Mesendoderm (in vitro differentiated cells): ENCODE measurements at regions not wholly inside any gene's neighbourhood (a gene's known extent, or its start where the extent isn't known, plus 50 kb on each side); places are given as distances from the start of the nearest gene placed in this dataset.

Experiments used
- DNase-seq: peaks from one replicate; pipeline ENCODE4 v3.0.0; 2013
- H2AK5ac ChIP-seq: 2 replicates; pipeline ENCODE4 v1.6.1; 2013; ENCODE audit warnings: low read length, inconsistent platforms
- H2BK120ac ChIP-seq: 2 replicates; pipeline ENCODE4 v1.6.1; 2013; ENCODE audit warnings: low read depth, mild to moderate bottlenecking, low read length, moderate library complexity, mixed read lengths
- H2BK15ac ChIP-seq: replicated peaks from 2 replicates; pipeline ENCODE4 v1.6.1; 2013; ENCODE audit warnings: low read depth, mild to moderate bottlenecking, moderate library complexity
- H2BK5ac ChIP-seq: 2 replicates; pipeline ENCODE4 v1.6.1; 2013; ENCODE audit warnings: low read length, inconsistent platforms
- H3K18ac ChIP-seq: 2 replicates; pipeline ENCODE4 v1.6.1; 2013; ENCODE audit warnings: mild to moderate bottlenecking, low read length, mixed read lengths
- H3K23ac ChIP-seq: one replicate; pipeline ENCODE4 v1.6.1; 2013; ENCODE audit warnings: low read length
- H3K27ac ChIP-seq: 2 replicates; pipeline ENCODE4 v1.5.1; 2013; ENCODE audit warnings: low read depth, mild to moderate bottlenecking, inconsistent platforms, low read length, moderate library complexity
- H3K27me3 ChIP-seq: 2 replicates; pipeline ENCODE4 v1.6.1; 2013; ENCODE audit warnings: low read length, control low read depth, mild to moderate bottlenecking, inconsistent platforms; ENCODE audit not compliant: insufficient read depth, poor library complexity
- H3K36me3 ChIP-seq: 2 replicates; pipeline ENCODE4 v1.6.1; 2013; ENCODE audit warnings: low read length, inconsistent platforms; ENCODE audit not compliant: control insufficient read depth, insufficient read depth
- H3K4ac ChIP-seq: one replicate; pipeline ENCODE4 v1.6.1; 2013; ENCODE audit warnings: low read depth, mild to moderate bottlenecking, low read length, moderate library complexity
- H3K4me1 ChIP-seq: 2 replicates; pipeline ENCODE4 v1.6.1; 2013; ENCODE audit warnings: low read depth, low read length, inconsistent platforms; ENCODE audit not compliant: control insufficient read depth
- H3K4me2 ChIP-seq: 2 replicates; pipeline ENCODE4 v1.6.1; 2013; ENCODE audit warnings: low read length
- H3K4me3 ChIP-seq: 2 replicates; pipeline ENCODE4 v1.5.1; 2013; ENCODE audit warnings: mild to moderate bottlenecking, low read length
- H3K56ac ChIP-seq: one replicate; pipeline ENCODE4 v1.6.1; 2013; ENCODE audit warnings: low read length
- H3K79me1 ChIP-seq: 2 replicates; pipeline ENCODE4 v1.6.1; 2013; ENCODE audit warnings: low read length, inconsistent platforms
- H3K79me2 ChIP-seq: 2 replicates; pipeline ENCODE4 v1.6.1; 2013; ENCODE audit warnings: mild to moderate bottlenecking, low read length; ENCODE audit not compliant: control insufficient read depth, insufficient read depth
- H3K9ac ChIP-seq: 2 replicates; pipeline ENCODE4 v1.6.1; 2013; ENCODE audit warnings: low read length, inconsistent platforms
- H4K5ac ChIP-seq: one replicate; pipeline ENCODE4 v1.6.1; 2013; ENCODE audit warnings: low read length
- H4K8ac ChIP-seq: one replicate; pipeline ENCODE4 v1.6.1; 2013; ENCODE audit warnings: low read depth, mild to moderate bottlenecking, control low read depth, low read length, moderate library complexity
- WGBS: extraction: QIAGEN DNeasy Blood & Tissue Kit; methylation state at CpG from one replicate; pipeline ENCODE4 v1.1.7; 2013; ENCODE audit warnings: low lambda C conversion rate, missing lambda C conversion rate; ENCODE audit not compliant: insufficient coverage; ENCODE audit errors: extremely low coverage; 5-methylcytosine and 5-hydroxymethylcytosine counted together

DNA sequence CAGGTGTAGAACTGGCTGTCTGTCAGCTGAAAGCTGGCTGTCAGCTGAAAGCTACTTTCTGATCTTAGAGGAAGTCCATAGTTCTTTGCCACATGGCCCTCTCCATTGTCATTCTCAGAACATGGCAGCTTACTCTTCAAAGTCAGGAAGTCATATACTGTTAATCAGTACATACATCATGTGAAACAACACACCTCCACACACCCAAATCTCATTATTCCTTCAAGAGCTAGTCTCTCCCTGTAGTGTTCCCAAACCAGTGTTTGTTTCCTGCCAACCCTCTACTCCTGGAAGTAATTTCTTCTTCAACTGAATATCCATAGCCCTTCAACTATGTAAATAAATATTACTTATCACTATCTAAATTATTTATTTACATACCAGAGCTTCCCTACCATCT, 58.9 kb downstream of the OR5AK2 start:
- H3K4me1 ChIP-seq = no peaks in the 10 kb centered on the region
- no peak overlapping the region for H3K27ac ChIP-seq
- no peak overlapping the region for H2BK15ac ChIP-seq
- H3K9ac ChIP-seq = no peak overlapping the region
- no peak overlapping the region for H3K4me2 ChIP-seq
- H4K8ac ChIP-seq = no peak overlapping the region
- no peak overlapping the region for H3K18ac ChIP-seq
- DNase-seq = no peak
- no peak overlapping the region for H3K56ac ChIP-seq
- no peak overlapping the region for H2BK5ac ChIP-seq
- no peaks in the 10 kb centered on the region for H3K27me3 ChIP-seq
- H3K4ac ChIP-seq = no peak overlapping the region
- no peak overlapping the region for H3K4me3 ChIP-seq
- no peaks in the 10 kb centered on the region for H3K79me2 ChIP-seq
- no peak overlapping the region for H3K23ac ChIP-seq
- no peak overlapping the region for H4K5ac ChIP-seq
- H2BK120ac ChIP-seq = no peak overlapping the region
- H3K79me1 ChIP-seq = no peaks in the 10 kb centered on the region
- H2AK5ac ChIP-seq = no peak overlapping the region
- no peaks in the 10 kb centered on the region for H3K36me3 ChIP-seq

- H2BK15ac ChIP-seq = no peak overlapping the region
- no peak overlapping the region for H2BK5ac ChIP-seq
- no peaks in the 10 kb centered on the region for H3K27me3 ChIP-seq
- no peaks in the 10 kb centered on the region for H3K79me1 ChIP-seq
- no CpG with 5 or more reads among the region's 4 CpGs for WGBS
- no peak overlapping the region for H3K27ac ChIP-seq
- DNase-seq = peak; percentile 14
- H3K4me3 ChIP-seq = no peak overlapping the region
- H4K8ac ChIP-seq = no peak overlapping the region
- no peak overlapping the region for H3K56ac ChIP-seq
- no peaks in the 10 kb centered on the region for H3K79me2 ChIP-seq
- H2AK5ac ChIP-seq = no peak overlapping the region
- no peak overlapping the region for H3K4me2 ChIP-seq
- H3K4me1 ChIP-seq = no peaks in the 10 kb centered on the region
- no peak overlapping the region for H3K23ac ChIP-seq
- no peak overlapping the region for H3K4ac ChIP-seq
- H3K9ac ChIP-seq = no peak overlapping the region
- H2BK120ac ChIP-seq = no peak overlapping the region
- no peak overlapping the region for H4K5ac ChIP-seq
- H3K36me3 ChIP-seq = no peaks in the 10 kb centered on the region
- H3K18ac ChIP-seq = no peak overlapping the region
Observed at GRCh38 chr11:57049749-57050148, 61.0 kb downstream of the OR5AK2 start.

DNA sequence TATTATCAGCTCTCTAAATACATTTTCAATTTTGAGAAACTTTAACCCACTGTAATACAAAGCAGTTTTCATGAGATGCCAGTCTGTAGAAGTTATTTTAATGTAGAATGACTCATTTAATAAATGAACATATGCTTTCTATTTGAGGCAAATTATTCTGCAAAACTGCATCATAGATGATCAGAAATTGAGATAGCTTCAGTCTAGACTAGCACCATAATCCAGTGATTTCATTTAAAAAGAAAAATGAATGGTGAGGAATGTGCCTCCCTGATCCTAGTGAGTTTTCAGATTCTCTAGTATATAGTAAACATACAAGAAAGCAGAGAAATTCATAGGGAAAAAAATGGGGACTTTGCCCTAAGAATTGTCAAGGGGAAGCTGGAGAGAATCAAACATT, 66.1 kb downstream of the OR5AK2 start:
- Histone ChIP-seq H2BK5ac (no peak overlapping the region), H2BK15ac (no peak overlapping the region), H3K18ac (no peak overlapping the region), H3K9ac (no peak overlapping the region), H4K8ac (no peak overlapping the region), H3K27ac (no peak overlapping the region), H3K36me3 (no peaks in the 10 kb centered on the region), H2AK5ac (no peak overlapping the region), H3K79me2 (no peaks in the 10 kb centered on the region), H3K4me1 (no peaks in the 10 kb centered on the region), H3K23ac (no peak overlapping the region), H2BK120ac (no peak overlapping the region), H3K4me3 (no peak overlapping the region), H3K56ac (no peak overlapping the region), H3K4ac (no peak overlapping the region), H3K79me1 (no peaks in the 10 kb centered on the region), H3K4me2 (no peak overlapping the region), H3K27me3 (no peaks in the 10 kb centered on the region), H4K5ac (no peak overlapping the region)
- no peak for DNase-seq

- Histone ChIP-seq H4K8ac (no peak overlapping the region), H3K4ac (no peak overlapping the region), H4K5ac (no peak overlapping the region), H3K36me3 (no peaks in the 10 kb centered on the region), H3K9ac (no peak overlapping the region), H3K79me2 (no peaks in the 10 kb centered on the region), H3K4me2 (no peak overlapping the region), H3K56ac (no peak overlapping the region), H3K18ac (no peak overlapping the region), H3K4me3 (no peak overlapping the region), H3K4me1 (no peaks in the 10 kb centered on the region), H2BK120ac (no peak overlapping the region), H3K27me3 (no peaks in the 10 kb centered on the region), H3K27ac (no peak overlapping the region), H2BK15ac (no peak overlapping the region), H2AK5ac (no peak overlapping the region), H3K79me1 (no peaks in the 10 kb centered on the region), H3K23ac (no peak overlapping the region), H2BK5ac (no peak overlapping the region)
- no CpG with 5 or more reads among the region's 2 CpGs for WGBS
- no peak for DNase-seq
Observed at GRCh38 chr11:57055744-57056143, 67.0 kb downstream of the OR5AK2 start.

DNA sequence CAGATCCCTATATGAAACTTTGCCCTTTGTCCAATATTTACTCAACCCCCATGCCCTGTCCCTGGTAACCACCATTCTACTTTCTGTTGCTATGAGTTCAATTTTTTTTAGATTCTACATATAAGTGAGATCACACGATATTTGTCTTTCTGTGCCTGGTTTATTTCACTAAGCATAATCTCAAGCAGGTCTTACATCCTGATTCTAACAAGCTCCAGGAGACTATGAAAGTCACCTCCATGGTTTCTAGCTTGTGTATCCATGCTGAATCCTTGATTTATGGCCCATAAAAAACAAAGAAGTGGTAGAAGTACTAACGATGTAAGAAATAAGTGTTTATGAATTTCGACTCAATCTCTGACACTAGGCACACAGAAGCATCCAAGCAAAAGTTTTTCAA, 68.0 kb downstream of the OR5AK2 start:
- Histone ChIP-seq H4K8ac (no peak overlapping the region), H3K56ac (no peak overlapping the region), H3K27ac (no peak overlapping the region), H3K4me2 (no peak overlapping the region), H3K27me3 (no peaks in the 10 kb centered on the region), H2BK5ac (no peak overlapping the region), H3K36me3 (no peaks in the 10 kb centered on the region), H3K79me1 (no peaks in the 10 kb centered on the region), H3K79me2 (no peaks in the 10 kb centered on the region), H3K18ac (no peak overlapping the region), H3K23ac (no peak overlapping the region), H3K4me1 (no peaks in the 10 kb centered on the region), H2BK15ac (no peak overlapping the region), H3K4ac (no peak overlapping the region), H2AK5ac (no peak overlapping the region), H3K4me3 (no peak overlapping the region), H3K9ac (no peak overlapping the region), H4K5ac (no peak overlapping the region), H2BK120ac (no peak overlapping the region)
- WGBS = no CpG with 5 or more reads among the region's 3 CpGs
- no peak for DNase-seq

DNA sequence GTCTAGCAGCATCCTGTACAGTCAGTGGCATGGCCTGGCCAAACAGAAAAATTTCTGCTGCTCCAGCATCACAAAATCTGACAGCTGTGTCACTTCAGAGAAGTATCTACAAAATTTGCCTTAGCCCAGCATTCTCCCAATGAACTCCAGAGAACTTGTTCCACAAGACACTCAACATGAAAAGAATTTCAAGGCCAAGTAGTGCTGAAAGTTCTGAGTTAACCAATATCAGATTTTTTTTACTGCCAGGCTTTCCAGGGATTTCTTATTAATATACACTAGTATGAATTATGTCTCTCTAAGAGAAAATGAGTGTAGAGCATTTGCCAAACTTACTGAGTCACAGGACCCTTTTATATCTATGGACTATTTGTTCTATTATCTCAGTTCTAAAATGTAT, 68.8 kb downstream of the OR5AK2 start:
- no peak overlapping the region for H4K8ac ChIP-seq
- H3K56ac ChIP-seq = no peak overlapping the region
- no peak overlapping the region for H3K4me2 ChIP-seq
- H2AK5ac ChIP-seq = no peak overlapping the region
- DNase-seq = no peak
- no peak overlapping the region for H4K5ac ChIP-seq
- no peak overlapping the region for H3K18ac ChIP-seq
- no peaks in the 10 kb centered on the region for H3K27me3 ChIP-seq
- H3K27ac ChIP-seq = no peak overlapping the region
- no peaks in the 10 kb centered on the region for H3K36me3 ChIP-seq
- H3K79me1 ChIP-seq = no peaks in the 10 kb centered on the region
- H3K9ac ChIP-seq = no peak overlapping the region
- H3K4me1 ChIP-seq = no peaks in the 10 kb centered on the region
- no peak overlapping the region for H2BK15ac ChIP-seq
- no peak overlapping the region for H2BK5ac ChIP-seq
- H3K4ac ChIP-seq = no peak overlapping the region
- H3K23ac ChIP-seq = no peak overlapping the region
- no peak overlapping the region for H2BK120ac ChIP-seq
- H3K4me3 ChIP-seq = no peak overlapping the region
- H3K79me2 ChIP-seq = no peaks in the 10 kb centered on the region
